GM21528 (cell line): ENCODE measurements at regions not wholly inside any gene's neighbourhood (a gene's known extent, or its start where the extent isn't known, plus 50 kb on each side); places are given as distances from the start of the nearest gene placed in this dataset.
"Not testable (repeated sequence)": the region's sequence is repeated elsewhere in the genome, so short reads cannot be mapped to it uniquely, and the experiment has no call there.

Experiments
- ATAC-seq: cut with Tn5 transposase; IDR thresholded peaks from one replicate; pipeline ENCODE4 v1.9.1; 2021; ENCODE audit warnings: mild to moderate bottlenecking, moderate library complexity; ENCODE audit not compliant: unreplicated experiment, low FRiP score

GRCh38 chr7:41579961-41580935, 122.6 kb downstream of the INHBA start:
- no peak for ATAC-seq

- ATAC-seq: no peak
These were observed 124.2 kb downstream of the INHBA start for GRCh38 chr7:41578700-41579099.

GRCh38 chr7:41576166-41576565, 126.7 kb downstream of the INHBA start:
- ATAC-seq: no peak

- no peak for ATAC-seq
These were observed 128.5 kb downstream of the INHBA start for GRCh38 chr7:41574377-41574776.

GRCh38 chr7:41573862-41574261, 129.0 kb downstream of the INHBA start:
- no peak for ATAC-seq

- ATAC-seq: no peak
These were observed 129.4 kb downstream of the INHBA start for GRCh38 chr7:41573443-41573842.

- no peak for ATAC-seq
These were observed 129.9 kb downstream of the INHBA start for GRCh38 chr7:41573015-41573414.

GRCh38 chr7:41571573-41571972, 131.3 kb downstream of the INHBA start:
- ATAC-seq: no peak

GRCh38 chr7:41570766-41571165, 132.1 kb downstream of the INHBA start:
- no peak for ATAC-seq

- no peak for ATAC-seq
These were observed 134.8 kb downstream of the INHBA start for GRCh38 chr7:41568135-41568534.

GRCh38 chr7:41567731-41568114, 135.2 kb downstream of the INHBA start:
- no peak for ATAC-seq

- ATAC-seq: no peak
These were observed 135.7 kb downstream of the INHBA start for GRCh38 chr7:41567031-41567730.

- no peak for ATAC-seq
These were observed 136.3 kb downstream of the INHBA start for GRCh38 chr7:41566581-41566980.

GRCh38 chr7:41565655-41566054, 137.2 kb downstream of the INHBA start:
- no peak for ATAC-seq

GRCh38 chr7:41559426-41559825, 143.5 kb downstream of the INHBA start:
- ATAC-seq: no peak

- ATAC-seq: no peak
These were observed 148.4 kb downstream of the INHBA start for GRCh38 chr7:41554481-41554880.

GRCh38 chr7:41550046-41550445, 152.8 kb downstream of the INHBA start:
- ATAC-seq: not testable (repeated sequence)

- no peak for ATAC-seq
These were observed 158.6 kb downstream of the INHBA start for GRCh38 chr7:41544241-41544640.

- ATAC-seq: no peak
These were observed 162.3 kb downstream of the INHBA start for GRCh38 chr7:41540601-41541000.

- no peak for ATAC-seq
These were observed 163.8 kb downstream of the INHBA start for GRCh38 chr7:41538810-41539724.
